Adrenal gland (tissue), 9 donors: ENCODE measurements at regions not wholly inside any gene's neighbourhood (a gene's known extent, or its start where the extent isn't known, plus 50 kb on each side); places are given as distances from the start of the nearest gene placed in this dataset.

Source experiments
- DNase-seq, 7 donors: peaks; one replicate each; pipeline ENCODE4 v3.0.0-alpha.2; 2019 to 2020
- H3K27ac ChIP-seq, 5 donors: fragments of 200-600 bp; sonication (generic) in 4 of 5; 1 replicate in 3 of 5; 2 replicates in 2 of 5; pipeline versions ENCODE4 v1.5.1 to v1.8.0; 2016 to 2020; ENCODE audit warnings: mild to moderate bottlenecking in 1 of 5
- H3K27me3 ChIP-seq: fragments of 200-600 bp; 2 replicates; pipeline ENCODE4 v1.8.0; 2021
- H3K36me3 ChIP-seq, 2 donors: fragments of 200-600 bp; replicated peaks in 1 of 2; 1 replicate in 1 of 2; 2 replicates in 1 of 2; pipeline versions ENCODE4 v1.5.1 to v1.8.0; 2018 to 2022
- H3K4me1 ChIP-seq, 2 donors: fragments of 200-600 bp; replicated peaks in 1 of 2; 1 replicate in 1 of 2; 2 replicates in 1 of 2; pipeline versions ENCODE4 v1.5.1 to v1.8.0; 2018 to 2021
- H3K4me3 ChIP-seq, 4 donors: fragments of 200-600 bp; sonication (generic) in 3 of 4; one replicate each; pipeline ENCODE4 v1.5.1; 2016 to 2018
- H3K9me3 ChIP-seq, 3 donors: fragments of 200-600 bp; sonication (generic) in 1 of 3; replicated peaks in 1 of 3; 1 replicate in 2 of 3; 2 replicates in 1 of 3; pipeline versions ENCODE4 v1.5.1 to v1.8.0; 2016 to 2021
- POLR2A ChIP-seq, 2 donors: fragments of 450-650 bp; IDR thresholded peaks; one replicate each; pipeline ENCODE4 v1.6.1; 2017; ENCODE audit warnings: antibody characterized with exemption in 2 of 2, mild to moderate bottlenecking in 2 of 2, moderate library complexity in 1 of 2
- WGBS, 4 donors: extraction: QIAGEN DNeasy Blood & Tissue Kit in 2 of 4; methylation state at CpG; one replicate each; pipeline versions ENCODE4 v1.1.5 to v1.1.7; 2013 to 2017; 5-methylcytosine and 5-hydroxymethylcytosine counted together
- intact Hi-C, 2 donors: fragments of 100-400 bp; cut with DNase I; formaldehyde crosslinking; loops; one replicate each; pipeline versions ENCODE4 v1.14.1 to v1.15.0; 2022 to 2023
- TF ChIP-seq, protein P1 (sequence below), 6 experiments: fragments of 450-650 bp in 4 of 6; fragments of 200-600 bp in 2 of 6; sonication (generic) in 1 of 6; IDR thresholded peaks; 1 replicate in 5 of 6; 2 replicates in 1 of 6; pipeline versions ENCODE4 v1.5.1 to v1.8.0; 2016 to 2021; ENCODE audit warnings: antibody characterized with exemption in 6 of 6, mild to moderate bottlenecking in 2 of 6, moderate library complexity in 1 of 6
- donor health status: healthy with polysubstance abuse.
- donor health status: Bipolar disorder and iron deficiency.
- donor health status: DM: yes; HTN: yes; CAD: no.
- donor health status: DM: no; HTN: no; CAD: no.
- donor health status: DM: no; HTN: no; CAD: no.

DNA sequence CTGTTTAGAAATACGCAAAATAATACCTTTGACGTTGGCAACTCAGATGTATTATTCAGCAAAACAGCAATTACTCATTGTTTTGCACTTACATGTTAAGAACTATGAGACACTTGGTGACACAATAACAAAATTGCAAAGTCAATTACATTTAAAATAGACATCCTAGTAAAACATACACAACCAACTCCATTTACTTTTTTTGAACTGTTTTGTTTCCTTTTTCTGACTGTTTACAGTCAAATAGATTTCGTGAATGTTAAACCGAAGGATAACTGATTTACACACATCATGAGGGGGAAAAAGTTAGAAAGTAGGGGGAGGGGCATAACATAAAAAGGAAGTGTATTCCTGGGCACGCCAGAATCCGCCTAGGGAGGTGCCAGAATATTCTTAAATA is 220.1 kb downstream of the MEF2C start:
- Histone ChIP-seq H3K9me3 (no peaks in the 10 kb centered on the region), H3K4me1 (peaks cover 0 to 20% of the 10 kb centered on the region in 2 donors), H3K27ac (no peak overlapping the region), H3K36me3 (no peaks in the 10 kb centered on the region), H3K27me3 (no peaks in the 10 kb centered on the region), H3K4me3 (no peak overlapping the region)
- intact Hi-C loops, result no loop called here
- TF ChIP-seq POLR2A (IDR thresholded peaks at IDR 0.05), result no peak
- TF ChIP-seq, protein P1, sequence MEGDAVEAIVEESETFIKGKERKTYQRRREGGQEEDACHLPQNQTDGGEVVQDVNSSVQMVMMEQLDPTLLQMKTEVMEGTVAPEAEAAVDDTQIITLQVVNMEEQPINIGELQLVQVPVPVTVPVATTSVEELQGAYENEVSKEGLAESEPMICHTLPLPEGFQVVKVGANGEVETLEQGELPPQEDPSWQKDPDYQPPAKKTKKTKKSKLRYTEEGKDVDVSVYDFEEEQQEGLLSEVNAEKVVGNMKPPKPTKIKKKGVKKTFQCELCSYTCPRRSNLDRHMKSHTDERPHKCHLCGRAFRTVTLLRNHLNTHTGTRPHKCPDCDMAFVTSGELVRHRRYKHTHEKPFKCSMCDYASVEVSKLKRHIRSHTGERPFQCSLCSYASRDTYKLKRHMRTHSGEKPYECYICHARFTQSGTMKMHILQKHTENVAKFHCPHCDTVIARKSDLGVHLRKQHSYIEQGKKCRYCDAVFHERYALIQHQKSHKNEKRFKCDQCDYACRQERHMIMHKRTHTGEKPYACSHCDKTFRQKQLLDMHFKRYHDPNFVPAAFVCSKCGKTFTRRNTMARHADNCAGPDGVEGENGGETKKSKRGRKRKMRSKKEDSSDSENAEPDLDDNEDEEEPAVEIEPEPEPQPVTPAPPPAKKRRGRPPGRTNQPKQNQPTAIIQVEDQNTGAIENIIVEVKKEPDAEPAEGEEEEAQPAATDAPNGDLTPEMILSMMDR (IDR thresholded peaks at IDR 0.05), result no peak
- 27 to 42% (median 36%) methylated on average over 6 of the region's 6 CpGs for WGBS, 4 donors
- no peak for DNase-seq

DNA sequence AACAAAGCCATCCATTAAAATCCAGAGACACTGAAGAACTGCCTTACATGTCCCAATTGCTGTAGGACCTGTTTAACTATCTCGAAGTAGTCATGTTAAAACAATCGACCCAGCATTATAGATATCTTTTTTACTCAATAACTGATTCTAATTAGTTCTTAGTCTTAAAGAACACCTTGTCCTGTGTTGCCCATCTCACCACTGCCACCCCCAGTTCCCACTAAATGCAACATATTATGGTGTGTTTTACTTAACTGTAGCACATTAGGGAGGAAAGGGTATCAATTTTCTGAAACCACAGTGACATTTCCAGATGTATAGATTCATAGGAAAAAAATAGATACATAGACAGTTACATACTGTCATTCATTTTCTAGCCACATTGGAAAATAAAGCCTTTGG is 221.2 kb downstream of the MEF2C start:
- WGBS, 4 donors, result 14 to 29% (median 19%) methylated on average over 2 of the region's 2 CpGs
- H3K27ac ChIP-seq, result peak overlapping the region in 2 of 5 donors; percentile 82 to 84

DNA sequence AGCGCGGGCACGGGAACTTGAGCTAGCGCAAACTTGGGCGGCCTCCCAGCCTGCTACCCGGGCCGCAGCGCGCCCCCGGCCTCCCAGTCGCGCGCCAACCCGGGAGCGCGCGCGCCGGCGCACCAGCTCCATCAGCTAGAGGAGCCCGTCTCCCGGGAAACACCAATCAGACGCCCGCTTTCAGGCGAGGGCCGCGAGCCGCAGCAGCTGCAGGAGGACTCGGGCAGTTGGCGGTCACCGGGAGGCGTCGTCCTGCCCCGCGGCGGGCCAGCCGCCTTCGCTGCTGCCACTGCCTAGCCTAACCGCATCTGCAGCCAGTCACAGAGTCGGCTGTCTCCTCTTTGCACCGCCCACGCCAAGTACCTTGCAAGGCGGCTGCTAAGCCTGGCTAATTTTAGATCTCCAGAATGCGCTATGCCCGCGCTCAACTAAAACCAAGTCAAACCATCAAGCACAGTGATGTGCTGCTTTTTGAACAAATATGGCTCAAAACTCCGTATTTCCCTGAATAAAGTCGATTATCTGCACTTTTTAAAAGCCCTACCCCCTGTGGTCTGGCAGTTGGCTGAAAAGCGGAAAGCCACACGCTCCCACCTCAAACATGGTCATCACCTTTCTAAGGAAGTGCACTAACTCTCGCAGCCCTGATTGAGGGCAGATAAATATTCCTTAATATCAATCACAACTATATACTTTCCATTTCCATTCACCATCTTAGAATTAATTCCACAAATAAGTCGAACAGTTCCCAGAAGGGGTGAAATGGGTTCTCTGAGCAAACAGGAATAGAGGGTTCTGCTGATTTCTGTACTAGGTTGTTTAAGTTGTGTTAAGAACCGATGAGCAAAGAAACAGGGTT is 221.8 kb downstream of the MEF2C start:
- no peaks in the 10 kb centered on the region for H3K9me3 ChIP-seq
- no peaks in the 10 kb centered on the region for H3K27me3 ChIP-seq
- intact Hi-C loops, result no loop called here
- no peaks in the 10 kb centered on the region for H3K36me3 ChIP-seq
- WGBS, 4 donors, result 1 to 2% (median 1%) methylated on average over 15 to 53 of the region's 53 CpGs
- peak overlapping the region in 4 of 5 donors; percentile 10 to 84 (median 61) for H3K27ac ChIP-seq
- TF ChIP-seq, protein P1 (IDR thresholded peaks at IDR 0.05), result no peak
- TF ChIP-seq POLR2A (IDR thresholded peaks at IDR 0.05), result peak; percentile 64 to 87
- H3K4me3 ChIP-seq, result peak overlapping the region in 2 of 4 donors; percentile 11 to 49
- peak; percentile 89 to 98 (median 95) for DNase-seq
- peaks cover 0 to 14% of the 10 kb centered on the region in 2 donors for H3K4me1 ChIP-seq

More for the DNA sequence above, 221.2 kb downstream of the MEF2C start:
- intact Hi-C loops, result no loop called here
- Histone ChIP-seq H3K9me3 (no peaks in the 10 kb centered on the region), H3K4me3 (peak overlapping the region in 1 of 4 donors; percentile 49), H3K4me1 (peaks cover 0 to 20% of the 10 kb centered on the region in 2 donors), H3K27me3 (no peaks in the 10 kb centered on the region), H3K36me3 (no peaks in the 10 kb centered on the region)
- no peak for DNase-seq
- TF ChIP-seq POLR2A (IDR thresholded peaks at IDR 0.05), result no peak
- TF ChIP-seq, protein P1 (IDR thresholded peaks at IDR 0.05), result no peak

DNA sequence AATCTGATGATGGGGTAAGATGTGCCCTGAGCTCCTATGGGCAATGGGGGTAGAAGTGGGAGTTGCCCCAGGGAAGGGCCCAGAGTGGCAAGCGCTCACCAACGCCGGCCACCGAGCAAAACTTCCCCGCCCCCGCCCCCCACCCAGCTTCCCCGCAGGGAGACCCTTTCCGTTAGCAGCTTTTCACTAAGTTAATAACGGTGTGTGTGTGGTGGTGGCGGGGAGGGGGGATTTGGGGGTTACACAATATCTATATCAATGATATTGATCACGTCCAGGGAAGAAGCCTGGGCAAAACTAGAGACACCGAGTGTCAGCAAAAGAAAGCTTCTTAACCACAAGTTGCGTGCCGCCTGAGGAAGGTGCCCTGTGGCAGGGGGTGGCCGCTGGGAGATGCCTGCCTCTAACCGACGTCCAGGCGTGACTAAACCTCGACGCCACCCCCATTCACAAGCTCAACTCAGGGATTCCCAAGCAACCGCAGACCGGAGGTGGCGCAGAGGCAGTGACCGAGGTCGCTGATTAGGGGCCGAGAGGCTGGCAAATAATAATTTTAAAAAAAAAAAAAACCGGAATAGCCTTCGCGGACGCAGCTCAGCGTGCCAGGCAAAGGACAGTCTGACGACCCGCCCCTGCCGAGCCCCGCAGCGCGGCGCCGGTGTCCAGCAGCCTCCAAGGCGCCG is 222.6 kb downstream of the MEF2C start:
- TF ChIP-seq POLR2A (IDR thresholded peaks at IDR 0.05), result no peak
- TF ChIP-seq, protein P1 (IDR thresholded peaks at IDR 0.05), result no peak
- Histone ChIP-seq H3K36me3 (no peaks in the 10 kb centered on the region), H3K9me3 (no peaks in the 10 kb centered on the region), H3K27me3 (no peaks in the 10 kb centered on the region), H3K27ac (peak overlapping the region in 2 of 5 donors; percentile 82 to 84), H3K4me1 (peaks cover 0 to 14% of the 10 kb centered on the region in 2 donors), H3K4me3 (peak overlapping the region in 2 of 4 donors; percentile 11 to 49)
- intact Hi-C loops, result no loop called here
- WGBS, 4 donors, result 1 to 6% (median 5%) methylated on average over 27 to 41 of the region's 41 CpGs
- DNase-seq, result peak; percentile 67 to 87 (median 77)
